HepG2 (cell line): ENCODE measurements at regions not wholly inside any gene's neighbourhood (a gene's known extent, or its start where the extent isn't known, plus 50 kb on each side); places are given as distances from the start of the nearest gene placed in this dataset.

Experiments used
- ATAC-seq: fragments of 200-7000 bp; cut with Tn5 transposase; 3 replicates; pipeline ENCODE4 v1.9.1; 2020; ENCODE audit warnings: mild to moderate bottlenecking, moderate library complexity
- BruUV-seq: library from RNA; stranded (reverse); fragments of 400-500 nt; replicated peaks from 2 replicates; lab custom pipeline; 2021; lab: Mats Ljungman, UMichigan
- CTCF ChIA-PET: fragments of 300-600 bp; formaldehyde crosslinking; extraction: SDS; loops from one replicate; lab custom pipeline; 2021; ENCODE audit warnings: low total read pairs, inconsistent platforms, low intra/inter-chr PET ratio; lab: Yijun Ruan, JAX
- POLR2A ChIA-PET: fragments of 350-600 bp; sonication (Branson Sonifier 250); formaldehyde crosslinking; loops from one replicate; lab custom pipeline; 2020; ENCODE audit warnings: antibody characterized with exemption, inconsistent platforms; lab: Yijun Ruan, JAX
- DNase-seq: peaks from one replicate; pipeline ENCODE4 v3.0.0-alpha.2; 2015; ENCODE audit warnings: low spot score
- FAIRE-seq: peaks from 3 replicates; lab custom pipeline; 2011; peaks lifted over from hg19 to GRCh38; lab: Jason Lieb, UNC
- H2AFZ ChIP-seq: one replicate; pipeline ENCODE4 v1.6.1; 2011; ENCODE audit warnings: low read length, inconsistent platforms
- H3K27ac ChIP-seq: fragments of 300-600 bp; 3 replicates; pipeline ENCODE4 v1.8.0; 2011; ENCODE audit warnings: mixed run types, mild to moderate bottlenecking, mixed read lengths, low read length, inconsistent platforms; ENCODE audit not compliant: insufficient read depth; ENCODE audit errors: extremely low read length
- H3K27me3 ChIP-seq, 2 experiments: fragments of 200-600 bp in 1 of 2; 2 replicates in 1 of 2; 3 replicates in 1 of 2; pipeline versions ENCODE4 v1.6.0 to v1.8.0; 2011; ENCODE audit warnings: low read length in 2 of 2, mild to moderate bottlenecking in 2 of 2, moderate library complexity in 2 of 2, inconsistent platforms in 1 of 2; ENCODE audit not compliant: insufficient read depth in 2 of 2, control insufficient read depth in 1 of 2
- H3K36me3 ChIP-seq, 2 experiments: fragments of 200-600 bp in 1 of 2; replicated peaks in 1 of 2; 2 replicates in 1 of 2; 3 replicates in 1 of 2; pipeline versions ENCODE4 v1.5.1 to v1.8.0; 2011; ENCODE audit warnings: low read length in 2 of 2, inconsistent platforms in 1 of 2; ENCODE audit not compliant: insufficient read depth in 2 of 2, control insufficient read depth in 1 of 2
- H3K4me1 ChIP-seq: 2 replicates; pipeline ENCODE4 v1.5.1; 2012; ENCODE audit warnings: low read length, inconsistent platforms; ENCODE audit not compliant: insufficient read depth
- H3K4me2 ChIP-seq: 2 replicates; pipeline ENCODE4 v1.6.0; 2011; ENCODE audit warnings: low read depth, low read length, inconsistent platforms
- H3K4me3 ChIP-seq, 3 experiments: fragments of 200-600 bp in 1 of 3; sonication (generic), shearing (Covaris generic) in 1 of 3; replicated peaks in 1 of 3; 2 replicates each; pipeline ENCODE4 v1.5.1; 2011 to 2016; ENCODE audit warnings: low read length in 3 of 3, inconsistent platforms in 2 of 3, low read depth in 2 of 3, mild to moderate bottlenecking in 2 of 3, control low read depth in 1 of 3, mixed read lengths in 1 of 3; ENCODE audit not compliant: insufficient read depth in 1 of 3
- H3K79me2 ChIP-seq: one replicate; pipeline ENCODE4 v1.6.1; 2011; ENCODE audit warnings: low read length, inconsistent platforms; ENCODE audit not compliant: insufficient read depth
- H3K9ac ChIP-seq: 2 replicates; pipeline ENCODE4 v1.6.0; 2011; ENCODE audit warnings: mild to moderate bottlenecking, low read depth, low read length, inconsistent platforms; ENCODE audit not compliant: insufficient read depth
- H3K9me3 ChIP-seq: 2 replicates; pipeline ENCODE4 v1.5.1; 2012; ENCODE audit warnings: mild to moderate bottlenecking, low read length
- H4K20me1 ChIP-seq: 2 replicates; pipeline ENCODE4 v1.6.0; 2011; ENCODE audit warnings: inconsistent platforms, mild to moderate bottlenecking, low read length, moderate library complexity; ENCODE audit not compliant: insufficient read depth
- ATF6 ChIP-seq: sonication (generic); formaldehyde crosslinking; conservative IDR thresholded peaks from 2 replicates; pipeline ENCODE4 v1.4.0; 2020; ENCODE audit warnings: missing genetic modification reagents
- BORCS8-MEF2B ChIP-seq: sonication (generic); formaldehyde crosslinking; IDR thresholded peaks from 2 replicates; pipeline ENCODE4 v1.8.0; 2022; ENCODE audit warnings: mild to moderate bottlenecking, missing genetic modification reagents
- E2F2 ChIP-seq: sonication (generic); formaldehyde crosslinking; IDR thresholded peaks from 2 replicates; pipeline ENCODE4 v1.4.0; 2020; ENCODE audit warnings: missing genetic modification reagents, borderline replicate concordance
- MEIS2 ChIP-seq: sonication (generic); formaldehyde crosslinking; IDR thresholded peaks from 2 replicates; pipeline ENCODE4 v1.9.0; 2021; ENCODE audit warnings: mild to moderate bottlenecking, missing genetic modification reagents
- RAD21 ChIP-seq: fragments of 450-650 bp; formaldehyde crosslinking; IDR thresholded peaks from 2 replicates; pipeline ENCODE4 v1.5.0; 2020; ENCODE audit warnings: mild to moderate bottlenecking
- ZNF577 ChIP-seq: sonication (generic); formaldehyde crosslinking; IDR thresholded peaks from 2 replicates; pipeline ENCODE4 v1.4.0; 2020; ENCODE audit warnings: mild to moderate bottlenecking, low read depth, missing genetic modification reagents, borderline replicate concordance
- ZNF605 ChIP-seq: sonication (generic); formaldehyde crosslinking; IDR thresholded peaks from 2 replicates; pipeline ENCODE4 v1.8.0; 2022; ENCODE audit warnings: mild to moderate bottlenecking, missing genetic modification reagents
- ZSCAN20 ChIP-seq: sonication (generic); formaldehyde crosslinking; IDR thresholded peaks from 2 replicates; pipeline ENCODE4 v1.4.0; 2020; ENCODE audit warnings: missing genetic modification reagents, mild to moderate bottlenecking, borderline replicate concordance
- WGBS: methylation state at CpG from one replicate; pipeline ENCODE4 v1.1.6; 2017; ENCODE audit warnings: low lambda C conversion rate; 5-methylcytosine and 5-hydroxymethylcytosine counted together
- in situ Hi-C: cut with HindIII; loops from 2 replicates; pipeline ENCODE4 v1.10.0; 2017; ENCODE audit warnings: low pct_unique_long_range_greater_than_20kb; ENCODE audit not compliant: extremely low pct_ligation_motif_present
- intact Hi-C: fragments of 100-400 bp; cut with micrococcal nuclease; formaldehyde crosslinking; loops from one replicate; pipeline ENCODE4 v1.10.0; 2022; ENCODE audit not compliant: unreplicated experiment

GRCh38 chr2:83579507-83579906 is 879.6 kb downstream of the SUCLG1 start:
- H3K4me3 ChIP-seq: no peak overlapping the region

More at GRCh38 chr2:83579507-83579906, 879.6 kb downstream of the SUCLG1 start:
- POLR2A ChIA-PET: no interaction called here
- Histone ChIP-seq H3K4me1 (no peaks in the 10 kb centered on the region), H3K36me3 (no peaks in the 10 kb centered on the region), H3K9ac (no peak overlapping the region), H4K20me1 (no peaks in the 10 kb centered on the region), H3K27me3 (no peaks in the 10 kb centered on the region), H3K27ac (no peak overlapping the region), H3K79me2 (no peaks in the 10 kb centered on the region)
- no TSS peak for BruUV-seq
- 0% methylated on average over 1 of the region's 1 CpG for WGBS
- intact Hi-C loops: no loop called here
- no peak for ATAC-seq
- no peak for TF ChIP-seq ZNF577 (CRISPR knock-in tag)
- TF ChIP-seq ZSCAN20 (CRISPR knock-in tag): no peak
- no peak for TF ChIP-seq BORCS8-MEF2B
- TF ChIP-seq E2F2: no peak
- TF ChIP-seq ATF6 (CRISPR knock-in tag): no peak
- TF ChIP-seq RAD21: no peak
- TF ChIP-seq ZNF605: no peak
- TF ChIP-seq MEIS2 (CRISPR knock-in tag): no peak
- TF ChIP-seq, all 625 proteins: peak for 0
- Histone ChIP-seq H3K9me3 (peaks cover 43% of the 10 kb centered on the region), H3K4me2 (no peak overlapping the region), H2AFZ (no peak overlapping the region)
- no peak for FAIRE-seq
- in situ Hi-C loops: no loop called here
- no peak for DNase-seq
- CTCF ChIA-PET: no interaction called here
